IMR-90 (cell line): ENCODE measurements at regions not wholly inside any gene's neighbourhood (a gene's known extent, or its start where the extent isn't known, plus 50 kb on each side); places are given as distances from the start of the nearest gene placed in this dataset.

Source experiments
- BHLHE40 ChIP-seq: fragments of 150-350 bp; IDR thresholded peaks from 2 replicates; pipeline ENCODE4 v1.6.1; 2016; ENCODE audit warnings: mild to moderate bottlenecking, low read depth, low read length
- CEBPB ChIP-seq: IDR thresholded peaks from 2 replicates; pipeline ENCODE4 v1.6.1; 2012; ENCODE audit warnings: low read depth, low read length, improper control_type of control experiment
- MAFK ChIP-seq: IDR thresholded peaks from 2 replicates; pipeline ENCODE4 v1.6.1; 2012; ENCODE audit warnings: low read depth, low read length, improper control_type of control experiment
- MXI1 ChIP-seq: IDR thresholded peaks from 2 replicates; pipeline ENCODE4 v1.6.1; 2012; ENCODE audit warnings: low read depth, mild to moderate bottlenecking, low read length, moderate library complexity, borderline replicate concordance
- POLR2A ChIP-seq: IDR thresholded peaks from 2 replicates; pipeline ENCODE4 v1.6.1; 2012; ENCODE audit warnings: mild to moderate bottlenecking, low read depth, low read length
- RAD21 ChIP-seq: IDR thresholded peaks from 2 replicates; pipeline ENCODE4 v1.6.1; 2012; ENCODE audit warnings: low read length, improper control_type of control experiment
- RCOR1 ChIP-seq: IDR thresholded peaks from 2 replicates; pipeline ENCODE4 v1.6.1; 2012; ENCODE audit warnings: mild to moderate bottlenecking, low read length, improper control_type of control experiment; ENCODE audit not compliant: insufficient replicate concordance
- RFX5 ChIP-seq: IDR thresholded peaks from 2 replicates; pipeline ENCODE4 v1.8.0; 2012; ENCODE audit warnings: low read depth, mild to moderate bottlenecking, low read length, moderate library complexity
- TF ChIP-seq, protein P1 (sequence below): conservative IDR thresholded peaks from 2 replicates; pipeline ENCODE4 v1.5.1; 2012; ENCODE audit warnings: mild to moderate bottlenecking, low read depth, low read length, improper control_type of control experiment
- TF ChIP-seq, protein P2 (sequence below): fragments of 150-350 bp; IDR thresholded peaks from 2 replicates; pipeline ENCODE4 v1.6.1; 2017; ENCODE audit warnings: mild to moderate bottlenecking, antibody characterized with exemption, low read length, low read depth
- TF ChIP-seq, protein P3 (sequence below): fragments of 150-350 bp; IDR thresholded peaks from 2 replicates; pipeline ENCODE4 v1.6.1; 2016; ENCODE audit warnings: low read depth, mild to moderate bottlenecking, low read length, moderate library complexity, borderline replicate concordance

DNA sequence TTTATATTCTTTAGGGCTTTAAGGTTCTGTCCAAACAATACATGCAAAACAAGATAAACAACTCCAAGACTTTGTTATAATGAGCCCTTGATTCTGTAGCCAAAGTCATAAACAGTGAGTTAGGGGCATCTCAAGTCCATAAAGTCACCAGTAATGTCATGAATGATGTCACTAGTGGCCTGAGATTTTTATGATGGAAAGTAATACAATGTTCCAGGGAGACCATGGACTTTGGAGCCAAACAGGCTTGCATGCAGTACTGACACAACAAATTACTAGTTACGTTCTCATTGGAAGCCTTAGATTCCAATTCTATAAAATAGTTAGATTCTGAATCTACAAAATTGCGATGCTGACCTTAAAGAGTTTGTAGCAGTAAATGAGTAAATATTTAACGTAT lies 280.0 kb downstream of the HINT1 start:
- TF ChIP-seq, protein P1, sequence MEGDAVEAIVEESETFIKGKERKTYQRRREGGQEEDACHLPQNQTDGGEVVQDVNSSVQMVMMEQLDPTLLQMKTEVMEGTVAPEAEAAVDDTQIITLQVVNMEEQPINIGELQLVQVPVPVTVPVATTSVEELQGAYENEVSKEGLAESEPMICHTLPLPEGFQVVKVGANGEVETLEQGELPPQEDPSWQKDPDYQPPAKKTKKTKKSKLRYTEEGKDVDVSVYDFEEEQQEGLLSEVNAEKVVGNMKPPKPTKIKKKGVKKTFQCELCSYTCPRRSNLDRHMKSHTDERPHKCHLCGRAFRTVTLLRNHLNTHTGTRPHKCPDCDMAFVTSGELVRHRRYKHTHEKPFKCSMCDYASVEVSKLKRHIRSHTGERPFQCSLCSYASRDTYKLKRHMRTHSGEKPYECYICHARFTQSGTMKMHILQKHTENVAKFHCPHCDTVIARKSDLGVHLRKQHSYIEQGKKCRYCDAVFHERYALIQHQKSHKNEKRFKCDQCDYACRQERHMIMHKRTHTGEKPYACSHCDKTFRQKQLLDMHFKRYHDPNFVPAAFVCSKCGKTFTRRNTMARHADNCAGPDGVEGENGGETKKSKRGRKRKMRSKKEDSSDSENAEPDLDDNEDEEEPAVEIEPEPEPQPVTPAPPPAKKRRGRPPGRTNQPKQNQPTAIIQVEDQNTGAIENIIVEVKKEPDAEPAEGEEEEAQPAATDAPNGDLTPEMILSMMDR: no peak
- TF ChIP-seq POLR2A (no peak), RCOR1 (no peak), RAD21 (no peak), MXI1 (no peak), RFX5 (no peak), MAFK (no peak), BHLHE40 (no peak), CEBPB (no peak)
- TF ChIP-seq, protein P2, sequence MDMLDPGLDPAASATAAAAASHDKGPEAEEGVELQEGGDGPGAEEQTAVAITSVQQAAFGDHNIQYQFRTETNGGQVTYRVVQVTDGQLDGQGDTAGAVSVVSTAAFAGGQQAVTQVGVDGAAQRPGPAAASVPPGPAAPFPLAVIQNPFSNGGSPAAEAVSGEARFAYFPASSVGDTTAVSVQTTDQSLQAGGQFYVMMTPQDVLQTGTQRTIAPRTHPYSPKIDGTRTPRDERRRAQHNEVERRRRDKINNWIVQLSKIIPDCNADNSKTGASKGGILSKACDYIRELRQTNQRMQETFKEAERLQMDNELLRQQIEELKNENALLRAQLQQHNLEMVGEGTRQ: no peak
- TF ChIP-seq, protein P3, sequence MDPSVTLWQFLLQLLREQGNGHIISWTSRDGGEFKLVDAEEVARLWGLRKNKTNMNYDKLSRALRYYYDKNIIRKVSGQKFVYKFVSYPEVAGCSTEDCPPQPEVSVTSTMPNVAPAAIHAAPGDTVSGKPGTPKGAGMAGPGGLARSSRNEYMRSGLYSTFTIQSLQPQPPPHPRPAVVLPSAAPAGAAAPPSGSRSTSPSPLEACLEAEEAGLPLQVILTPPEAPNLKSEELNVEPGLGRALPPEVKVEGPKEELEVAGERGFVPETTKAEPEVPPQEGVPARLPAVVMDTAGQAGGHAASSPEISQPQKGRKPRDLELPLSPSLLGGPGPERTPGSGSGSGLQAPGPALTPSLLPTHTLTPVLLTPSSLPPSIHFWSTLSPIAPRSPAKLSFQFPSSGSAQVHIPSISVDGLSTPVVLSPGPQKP: no peak
